GM10248 (cell line): ENCODE measurements at regions not wholly inside any gene's neighbourhood (a gene's known extent, or its start where the extent isn't known, plus 50 kb on each side); places are given as distances from the start of the nearest gene placed in this dataset.

Experiments used
- CTCF ChIA-PET: fragments of 300-600 bp; sonication (Branson Sonifier 250); formaldehyde crosslinking; extraction: SDS; loops from one replicate; lab custom pipeline; 2021; ENCODE audit warnings: antibody characterized with exemption; lab: Yijun Ruan, JAX
- POLR2A ChIA-PET: fragments of 350-650 bp; sonication (Branson Sonifier 250); formaldehyde crosslinking; extraction: SDS; loops from one replicate; lab custom pipeline; 2020; ENCODE audit warnings: antibody characterized with exemption; lab: Yijun Ruan, JAX
- DNase-seq: peaks from one replicate; pipeline ENCODE4 v3.0.0; 2012; ENCODE audit errors: extremely low spot score
- CTCF ChIP-seq: IDR thresholded peaks from 2 replicates; pipeline ENCODE4 v1.5.1; 2012; ENCODE audit warnings: mild to moderate bottlenecking, low read depth; ENCODE audit errors: extremely low read depth, missing control alignments, control extremely low read depth

DNA sequence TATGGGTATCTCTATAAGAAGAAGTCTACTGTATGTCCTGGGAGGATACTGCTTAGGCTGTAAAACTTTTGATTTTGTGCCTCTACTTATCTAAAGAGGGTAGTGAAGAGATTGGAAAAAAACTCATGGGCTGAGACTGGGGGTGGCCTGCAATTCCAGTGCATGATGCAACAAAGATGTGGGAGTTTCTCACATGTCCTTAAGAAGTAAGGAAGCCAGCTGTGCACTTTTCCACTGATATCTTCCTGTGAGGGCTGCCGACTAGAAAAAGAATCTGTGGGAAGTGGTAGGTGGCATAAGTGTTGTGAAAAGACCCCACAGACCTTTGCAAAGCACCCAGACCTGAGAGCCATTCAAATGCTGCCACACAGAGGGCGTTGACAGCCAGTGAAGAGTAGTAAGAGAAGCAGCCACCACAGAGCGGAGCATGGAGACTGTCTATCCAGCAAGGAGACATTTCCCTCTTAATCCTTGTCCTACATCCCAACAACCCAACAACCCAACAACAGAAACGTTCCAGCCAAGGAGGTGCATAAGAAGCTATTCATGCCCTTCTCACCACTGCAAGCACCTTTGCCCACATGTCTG is 65.1 kb downstream of the PFDN4 start:
- ChIA-PET POLR2A (no interaction called here), CTCF (interaction anchor here (0.7 kb wide), 1 partner anchor 9 kb away, joined by 3 read pairs; no protein-coding TSS in a partner anchor)
- TF ChIP-seq CTCF: no peak
- no peak for DNase-seq

- DNase-seq: no peak
- TF ChIP-seq CTCF: no peak
- ChIA-PET POLR2A (no interaction called here), CTCF (no interaction called here)
Measured at GRCh38 chr20:54275359-54276111, 67.6 kb downstream of the PFDN4 start.

- no peak for DNase-seq
- ChIA-PET CTCF (interaction anchor here (1.5 kb wide), 1 partner anchor 16 kb away, joined by 3 read pairs; no protein-coding TSS in a partner anchor), POLR2A (no interaction called here)
- no peak for TF ChIP-seq CTCF
Measured at GRCh38 chr20:54276577-54277169, 68.8 kb downstream of the PFDN4 start.

DNA sequence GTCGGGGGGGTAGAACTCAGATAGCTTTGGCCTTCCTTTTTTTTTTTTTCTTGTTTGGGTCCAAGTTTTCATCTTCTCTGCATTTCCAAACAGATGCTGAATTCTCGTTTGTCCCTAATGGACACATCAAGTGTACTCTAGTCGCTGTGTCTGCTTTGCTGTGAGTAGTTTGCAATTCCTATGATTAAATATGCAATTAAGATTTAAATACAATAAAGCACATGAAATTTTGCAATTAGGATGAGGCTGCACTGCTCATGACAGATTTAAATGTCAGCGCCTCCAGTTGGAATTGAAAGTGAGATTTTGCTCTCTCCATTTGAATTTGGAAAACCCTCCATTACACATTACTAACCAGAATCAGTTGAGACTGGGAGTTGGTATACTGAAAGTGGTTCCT is 70.4 kb downstream of the PFDN4 start:
- TF ChIP-seq CTCF: no peak
- ChIA-PET CTCF (interaction anchor here (1.5 kb wide), 1 partner anchor 14 kb away, joined by 3 read pairs; no protein-coding TSS in a partner anchor), POLR2A (no interaction called here)
- no peak for DNase-seq

DNA sequence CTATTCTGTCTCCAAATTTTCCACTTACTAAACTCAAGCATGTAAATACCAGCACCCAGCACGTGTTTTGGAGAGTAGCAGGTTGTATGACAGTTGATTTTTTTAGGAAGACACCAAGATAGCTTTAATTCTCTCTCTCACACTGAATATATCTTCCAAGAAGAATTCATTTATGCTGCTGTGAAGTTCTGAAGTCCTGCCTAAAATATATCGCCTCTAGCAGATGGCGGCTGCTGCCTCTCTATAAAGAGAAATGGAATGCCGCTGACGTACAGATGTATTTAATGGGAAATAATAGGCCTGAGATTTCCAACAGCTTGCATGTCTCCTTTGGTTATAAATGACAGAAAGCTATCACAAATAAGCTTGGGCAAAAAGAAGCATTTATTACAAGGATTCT is 74.7 kb downstream of the PFDN4 start:
- no peak for DNase-seq
- no peak for TF ChIP-seq CTCF
- CTCF ChIA-PET: interaction anchor here (1.0 to 1.7 kb wide), 4 partner anchors 9 to 180 kb away, joined by 3 to 5 read pairs (median 3); no protein-coding TSS in a partner anchor
- POLR2A ChIA-PET: no interaction called here

- TF ChIP-seq CTCF: no peak
- POLR2A ChIA-PET: no interaction called here
- DNase-seq: no peak
- CTCF ChIA-PET: interaction anchor here (1.0 to 1.7 kb wide), 3 partner anchors 9 to 49 kb away, joined by 3 to 5 read pairs (median 3); no protein-coding TSS in a partner anchor
Measured at GRCh38 chr20:54283253-54283652, 75.4 kb downstream of the PFDN4 start.
